Tibial nerve (tissue), 4 donors: ENCODE measurements at regions not wholly inside any gene's neighbourhood (a gene's known extent, or its start where the extent isn't known, plus 50 kb on each side); places are given as distances from the start of the nearest gene placed in this dataset.

Source experiments
- EP300 ChIP-seq, 2 donors: sonication (generic); formaldehyde crosslinking; IDR thresholded peaks; one replicate each; pipeline ENCODE4 v1.6.1; 2017; ENCODE audit warnings: antibody characterized with exemption in 2 of 2, mild to moderate bottlenecking in 1 of 2
- POLR2A ChIP-seq, 2 donors: fragments of 450-650 bp; IDR thresholded peaks; one replicate each; pipeline ENCODE4 v1.6.1; 2017; ENCODE audit warnings: antibody characterized with exemption in 2 of 2, mild to moderate bottlenecking in 2 of 2, moderate library complexity in 2 of 2
- TF ChIP-seq, protein P1 (sequence below), 5 experiments: fragments of 200-600 bp in 3 of 5; fragments of 450-650 bp in 2 of 5; sonication (generic) in 3 of 5; IDR thresholded peaks; one replicate each; pipeline ENCODE4 v1.5.1; 2016 to 2019; ENCODE audit warnings: antibody characterized with exemption in 5 of 5, mild to moderate bottlenecking in 3 of 5, moderate library complexity in 2 of 5

DNA sequence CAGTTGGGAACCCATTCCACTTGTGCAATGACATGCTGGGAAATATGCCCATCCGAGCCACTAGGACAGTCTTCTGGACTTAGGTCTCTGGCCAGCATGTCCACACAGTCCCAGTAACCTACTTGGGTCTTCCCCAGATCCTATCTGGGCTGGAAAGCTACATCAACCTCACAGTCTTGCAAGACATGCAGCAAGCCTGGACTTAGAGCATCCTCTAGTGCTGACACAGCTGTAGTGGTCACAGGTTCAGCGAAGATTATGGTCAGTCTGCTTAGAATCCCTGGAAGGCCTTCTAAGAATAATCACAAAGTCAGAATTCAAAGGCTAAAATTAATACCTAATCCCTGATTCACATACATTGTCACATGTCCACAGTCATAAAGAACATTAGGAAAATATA lies 842.7 kb downstream of the STPG2 start:
- TF ChIP-seq EP300 (IDR thresholded peaks at IDR 0.05) = no peak
- TF ChIP-seq, protein P1, sequence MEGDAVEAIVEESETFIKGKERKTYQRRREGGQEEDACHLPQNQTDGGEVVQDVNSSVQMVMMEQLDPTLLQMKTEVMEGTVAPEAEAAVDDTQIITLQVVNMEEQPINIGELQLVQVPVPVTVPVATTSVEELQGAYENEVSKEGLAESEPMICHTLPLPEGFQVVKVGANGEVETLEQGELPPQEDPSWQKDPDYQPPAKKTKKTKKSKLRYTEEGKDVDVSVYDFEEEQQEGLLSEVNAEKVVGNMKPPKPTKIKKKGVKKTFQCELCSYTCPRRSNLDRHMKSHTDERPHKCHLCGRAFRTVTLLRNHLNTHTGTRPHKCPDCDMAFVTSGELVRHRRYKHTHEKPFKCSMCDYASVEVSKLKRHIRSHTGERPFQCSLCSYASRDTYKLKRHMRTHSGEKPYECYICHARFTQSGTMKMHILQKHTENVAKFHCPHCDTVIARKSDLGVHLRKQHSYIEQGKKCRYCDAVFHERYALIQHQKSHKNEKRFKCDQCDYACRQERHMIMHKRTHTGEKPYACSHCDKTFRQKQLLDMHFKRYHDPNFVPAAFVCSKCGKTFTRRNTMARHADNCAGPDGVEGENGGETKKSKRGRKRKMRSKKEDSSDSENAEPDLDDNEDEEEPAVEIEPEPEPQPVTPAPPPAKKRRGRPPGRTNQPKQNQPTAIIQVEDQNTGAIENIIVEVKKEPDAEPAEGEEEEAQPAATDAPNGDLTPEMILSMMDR (IDR thresholded peaks at IDR 0.05) = no peak
- TF ChIP-seq POLR2A (IDR thresholded peaks at IDR 0.05) = no peak
